ENCODE measurements at regions not wholly inside any gene's neighbourhood (a gene's known extent, or its start where the extent isn't known, plus 50 kb on each side); places are given as distances from the start of the nearest gene placed in this dataset.

GRCh38 chr4:145381163-145381562, 100.5 kb upstream of the SMAD1 start:
- TF ChIP-seq CTCF (IDR thresholded peaks at IDR 0.05) (no peak), POLR2A (IDR thresholded peaks at IDR 0.05) (no peak)

Measured in body of pancreas (tissue), 4 donors.